ENCODE measurements at regions not wholly inside any gene's neighbourhood (a gene's known extent, or its start where the extent isn't known, plus 50 kb on each side); places are given as distances from the start of the nearest gene placed in this dataset.
"Not testable (repeated sequence)": the region's sequence is repeated elsewhere in the genome, so short reads cannot be mapped to it uniquely, and the experiment has no call there.

GRCh38 chr15:95636107-95636506, 694.4 kb upstream of the NR2F2 start:
- DNase-seq = no peak

- not testable (repeated sequence) for DNase-seq
Measured at GRCh38 chr15:95637234-95637633, 693.3 kb upstream of the NR2F2 start.

DNA sequence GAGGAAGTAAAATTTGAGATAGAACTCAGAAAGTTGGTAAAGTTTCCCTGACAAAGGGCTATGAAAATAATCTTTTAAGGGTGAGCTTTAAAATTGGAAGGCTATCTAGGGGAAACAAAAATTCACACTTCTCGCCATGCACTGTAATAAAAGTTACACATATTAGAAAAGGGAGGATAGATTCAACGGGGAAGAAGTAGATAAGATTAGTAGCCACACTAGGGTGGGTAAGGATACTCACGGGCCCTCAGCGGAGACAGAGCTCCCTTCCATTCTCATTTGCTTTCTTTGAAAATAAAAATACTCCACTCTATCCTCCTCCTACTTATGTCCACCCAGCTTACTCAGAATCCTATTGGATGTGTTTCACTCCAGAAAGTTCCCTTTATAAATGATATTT, 691.3 kb upstream of the NR2F2 start:
- no peak for DNase-seq

DNA sequence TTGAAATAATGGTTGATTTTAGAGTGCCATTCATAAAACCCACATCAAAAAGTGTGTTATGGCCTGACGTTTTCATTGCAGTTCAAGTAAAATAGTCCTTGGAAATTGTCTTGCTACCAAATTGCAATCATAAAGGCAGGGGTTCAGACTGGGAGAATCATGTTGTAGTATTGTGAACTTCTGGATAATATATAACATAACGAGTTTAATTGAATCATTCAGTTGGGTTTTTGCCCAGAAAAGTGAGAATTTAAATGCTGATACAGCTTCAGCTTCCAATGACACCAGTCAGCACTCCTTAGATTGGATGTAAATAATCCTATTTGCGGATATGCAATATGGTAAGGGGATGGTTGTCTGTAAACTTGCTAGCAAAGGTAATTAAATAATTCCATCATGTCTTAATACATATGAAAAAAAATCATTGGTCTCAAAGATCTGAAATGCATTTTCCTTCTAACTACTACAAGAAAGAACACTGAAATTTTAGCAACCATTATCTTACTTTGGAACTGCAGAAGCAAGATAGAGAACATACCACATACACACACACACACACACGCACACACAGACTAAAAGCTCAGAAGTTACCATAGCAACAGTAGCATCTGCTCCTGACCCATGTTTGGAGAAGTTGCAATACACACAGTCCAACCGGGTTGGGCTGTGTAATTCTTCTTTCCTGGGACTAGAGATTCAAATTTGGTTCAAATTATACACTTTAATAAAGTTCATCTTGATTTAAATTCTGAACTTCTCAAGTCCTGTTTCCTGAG, 686.2 kb upstream of the NR2F2 start:
- no peak for DNase-seq

DNA sequence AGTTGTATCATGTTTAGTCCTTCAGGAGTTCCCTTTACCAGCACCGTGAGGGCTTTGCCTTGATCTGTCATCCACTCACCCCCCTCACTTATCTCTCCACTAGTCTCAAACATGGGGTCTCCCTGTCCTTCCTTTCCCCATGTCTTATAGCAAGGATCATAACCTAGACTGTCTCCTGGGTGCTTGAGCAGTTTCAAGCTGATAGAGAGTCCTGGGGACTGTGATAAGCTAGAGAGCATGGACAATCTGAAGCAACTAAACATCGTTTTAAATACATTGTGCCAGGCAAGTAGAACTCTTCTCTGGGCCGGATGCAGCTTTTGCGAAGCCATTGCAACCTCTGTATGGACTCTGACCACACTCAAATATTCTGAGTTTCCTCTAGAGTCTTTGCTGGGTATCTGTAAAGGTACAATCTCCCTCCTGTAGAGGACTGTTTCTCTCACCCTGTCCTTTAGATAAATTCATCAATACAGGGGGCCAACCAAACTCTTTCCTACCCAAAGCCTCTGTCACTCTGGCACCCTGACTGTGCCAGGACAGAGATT, 684.6 kb upstream of the NR2F2 start:
- DNase-seq = no peak

GRCh38 chr15:95646484-95647273, 683.8 kb upstream of the NR2F2 start:
- DNase-seq = no peak

- no peak for DNase-seq
Measured at GRCh38 chr15:95647531-95648277, 682.8 kb upstream of the NR2F2 start.

GRCh38 chr15:95653361-95653805, 677.1 kb upstream of the NR2F2 start:
- no peak for DNase-seq

- DNase-seq = no peak
Measured at GRCh38 chr15:95655089-95655607, 675.4 kb upstream of the NR2F2 start.

GRCh38 chr15:95656595-95656994, 673.9 kb upstream of the NR2F2 start:
- DNase-seq = no peak

DNA sequence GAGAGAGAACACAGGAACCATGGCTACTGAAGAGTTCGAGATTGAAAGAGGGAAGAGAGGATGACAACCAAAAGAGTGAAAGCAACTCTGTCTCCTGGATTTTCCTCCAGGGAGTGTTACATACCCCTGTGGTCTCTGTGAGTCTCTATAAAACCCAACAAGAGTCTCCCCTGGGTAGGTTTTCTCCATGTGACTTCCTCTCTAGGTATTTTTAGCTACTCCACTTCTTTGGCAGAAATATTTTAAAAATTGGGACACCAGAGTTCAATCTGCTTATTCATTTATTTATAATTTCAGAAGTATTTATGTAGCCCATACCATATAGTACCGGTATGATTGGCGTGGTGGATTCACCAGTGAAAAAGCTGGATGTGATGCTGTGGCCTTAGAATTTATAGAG, 671.7 kb upstream of the NR2F2 start:
- DNase-seq = no peak

DNA sequence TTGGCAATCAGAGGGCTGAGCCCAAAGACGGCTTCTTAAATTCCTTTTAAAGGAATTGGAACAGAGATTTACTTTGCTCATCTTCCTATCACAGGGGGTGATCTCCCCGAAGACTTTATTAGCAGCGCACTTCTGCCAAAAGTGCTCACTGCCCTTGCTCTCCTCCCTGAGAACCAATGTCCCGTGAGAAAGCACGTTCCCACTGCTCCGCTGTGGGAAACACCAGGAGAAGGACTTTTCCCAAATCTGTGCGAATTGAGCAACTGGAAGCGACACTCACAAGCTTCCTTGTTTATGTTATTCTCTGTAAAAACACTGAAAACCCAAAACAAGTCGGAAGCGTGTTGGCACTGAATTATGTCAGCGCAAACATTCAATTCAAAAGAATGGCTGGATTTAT, 670.8 kb upstream of the NR2F2 start:
- DNase-seq = no peak

DNA sequence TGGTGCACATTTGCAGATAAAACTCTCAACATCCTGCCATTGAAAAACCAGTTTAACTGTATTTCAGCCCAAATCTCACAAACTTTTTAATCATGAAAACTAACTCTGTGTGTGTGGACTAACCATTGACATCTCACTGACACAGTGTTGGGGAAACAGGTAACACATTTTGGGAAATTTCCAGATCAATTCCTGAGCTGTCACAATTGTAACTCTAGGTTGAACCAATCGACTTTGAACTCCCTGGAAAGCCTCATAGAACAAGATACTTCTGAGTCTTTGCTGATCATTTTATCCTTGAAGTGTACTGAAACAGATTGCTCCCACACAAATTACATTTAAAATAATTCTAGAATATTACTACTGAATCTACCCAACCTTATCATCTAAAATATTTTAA, 667.9 kb upstream of the NR2F2 start:
- DNase-seq = no peak

DNA sequence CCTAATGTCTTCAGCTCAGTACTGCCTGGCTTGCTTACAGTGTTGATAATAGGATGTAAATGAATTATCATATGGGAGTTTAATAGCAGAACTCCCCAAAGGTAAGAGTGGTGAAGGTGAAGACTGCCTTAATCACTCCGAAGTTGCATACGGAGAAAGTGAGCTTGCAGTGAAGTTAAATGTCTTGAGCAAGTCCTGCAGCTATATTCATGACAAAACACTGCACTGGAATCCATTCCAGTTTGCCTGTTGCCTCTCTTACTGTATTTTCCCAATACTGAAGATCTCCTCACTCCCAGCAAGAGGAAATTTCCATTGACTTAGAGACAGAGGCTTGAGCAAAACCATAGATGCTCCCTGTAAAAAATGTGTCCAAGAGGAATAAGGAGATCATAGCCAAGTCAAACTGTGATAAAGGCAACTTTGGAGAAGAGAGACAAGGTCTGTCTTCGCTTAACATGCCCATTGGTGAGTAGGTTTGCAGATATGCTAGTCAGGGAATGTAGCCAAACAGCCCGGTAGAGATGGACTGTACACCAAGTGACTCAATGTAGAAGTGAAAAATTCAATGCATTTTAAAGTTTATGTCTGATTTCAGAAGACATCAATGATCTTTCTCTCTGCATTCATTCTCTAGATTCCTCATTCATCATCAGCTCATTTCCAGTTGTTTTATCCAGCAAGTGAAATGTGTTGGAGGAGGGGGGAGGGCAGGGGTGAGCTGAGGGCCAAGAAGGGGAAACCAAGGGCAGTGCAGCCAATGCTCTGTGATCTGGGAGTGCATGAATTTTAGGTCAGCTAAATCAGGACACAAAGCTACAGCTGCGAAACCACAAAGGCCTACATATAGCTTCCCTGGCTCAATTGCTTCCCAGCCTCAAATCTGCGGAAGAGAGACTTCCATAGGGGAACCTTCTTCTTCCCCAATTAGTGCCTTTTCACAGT, 667.1 kb upstream of the NR2F2 start:
- DNase-seq = no peak

DNA sequence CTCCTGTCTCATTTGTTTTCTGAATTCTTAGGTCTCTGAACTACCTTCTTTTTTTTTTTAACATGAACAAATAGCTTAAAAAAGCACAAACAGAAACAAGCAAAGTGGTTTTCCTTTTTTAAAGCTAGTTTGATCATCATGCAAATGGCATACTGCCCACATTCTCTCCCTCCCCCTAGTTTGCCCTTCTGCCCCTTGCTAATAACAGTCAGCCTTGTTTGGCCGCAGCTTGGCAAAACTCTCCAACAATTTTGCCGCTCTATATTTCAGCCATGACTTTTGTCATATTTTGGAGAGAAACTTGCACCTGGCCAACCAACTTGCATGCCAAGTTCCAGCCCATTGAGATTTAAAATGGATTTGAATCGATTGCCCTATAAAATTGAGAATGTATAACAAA, 666.0 kb upstream of the NR2F2 start:
- DNase-seq = no peak

DNA sequence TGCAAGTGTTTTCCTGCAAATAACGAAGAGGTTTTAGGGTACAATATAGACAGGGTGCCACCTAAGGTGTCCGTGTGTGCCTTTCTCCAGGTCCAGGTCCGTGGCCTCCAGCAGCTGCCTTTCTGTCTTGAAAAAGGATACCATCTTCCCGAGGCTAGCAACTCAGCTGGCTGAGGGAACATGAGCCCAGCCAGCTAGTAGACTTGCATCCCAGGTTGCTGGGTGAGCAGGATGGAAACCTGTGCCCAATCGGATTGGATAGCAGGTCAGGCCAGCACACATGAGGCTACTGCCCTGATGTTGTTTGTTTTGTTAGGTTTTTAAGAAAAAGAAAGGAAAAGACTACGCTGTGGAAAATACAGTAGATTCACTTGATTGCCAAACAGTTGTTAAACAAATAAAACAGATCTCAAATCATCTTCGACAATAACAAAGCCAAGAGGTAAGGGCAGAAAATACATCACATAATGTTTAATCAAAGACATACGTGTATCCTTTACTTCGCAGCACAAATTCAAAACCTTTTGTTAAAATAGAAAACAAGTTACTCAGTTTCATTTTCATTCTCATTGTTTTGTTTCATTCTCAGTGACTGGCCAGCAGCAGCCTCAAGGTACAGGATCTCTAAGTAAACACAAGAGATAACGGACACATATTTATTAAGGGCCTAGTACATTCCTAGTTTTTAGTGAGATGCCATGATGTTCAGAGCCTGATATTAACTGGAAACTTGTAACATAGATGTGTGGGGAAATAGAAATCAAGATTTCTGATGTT, 661.2 kb upstream of the NR2F2 start:
- DNase-seq = no peak

DNA sequence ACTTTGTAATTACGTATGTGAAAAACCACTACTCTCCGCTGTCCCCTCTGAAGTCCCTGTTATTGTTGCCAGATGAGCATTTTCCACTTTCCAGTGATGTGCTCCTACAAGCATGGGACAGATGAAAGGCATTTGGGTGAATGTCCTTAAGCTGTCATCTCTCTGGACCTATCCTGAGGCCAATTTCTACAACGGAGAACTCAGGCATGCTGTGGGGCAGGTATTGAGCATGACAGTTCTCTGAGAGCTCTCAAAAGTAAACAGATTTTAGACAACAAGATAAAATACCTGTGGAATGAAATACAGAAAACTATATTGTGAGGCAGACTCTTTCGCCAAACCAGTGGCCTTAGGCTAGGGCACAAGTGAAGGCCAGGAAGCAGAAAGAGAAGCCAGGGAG, 656.5 kb upstream of the NR2F2 start:
- no peak for DNase-seq

GRCh38 chr15:95676500-95676899, 654.0 kb upstream of the NR2F2 start:
- DNase-seq = no peak

DNA sequence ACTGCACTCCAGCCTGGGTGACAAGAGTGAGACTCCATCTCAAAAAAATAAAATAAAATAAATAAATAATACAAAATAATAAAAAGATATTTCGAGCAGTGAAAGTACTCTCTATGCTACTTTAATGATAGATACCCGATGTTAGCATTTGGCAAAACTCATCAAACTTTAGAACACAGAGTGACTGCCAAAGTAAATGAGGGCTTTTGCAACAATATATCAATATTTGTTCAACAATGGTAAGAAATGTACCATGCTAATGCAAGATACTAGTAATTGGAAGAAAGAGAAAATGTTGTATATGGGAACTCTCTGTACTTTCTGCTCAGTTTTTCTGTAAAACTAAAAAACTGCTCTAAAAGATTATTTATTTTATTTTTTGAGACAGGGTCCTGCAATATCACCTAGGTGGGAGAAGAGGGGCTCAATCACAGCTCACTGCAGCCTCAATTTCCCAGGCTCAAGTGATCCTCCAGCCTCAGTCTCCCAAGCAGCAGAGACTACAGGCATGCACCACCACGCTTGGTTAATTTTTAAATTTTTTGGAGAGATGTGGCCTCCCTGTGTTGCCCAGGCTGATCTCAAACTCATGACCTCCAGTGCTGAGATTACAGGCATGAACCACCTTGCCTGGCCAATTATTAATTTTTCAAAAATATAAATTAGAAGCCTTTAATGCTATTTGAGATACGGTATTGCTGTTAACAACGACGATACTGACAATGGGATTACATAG, 650.5 kb upstream of the NR2F2 start:
- DNase-seq = no peak

GRCh38 chr15:95680728-95681127, 649.8 kb upstream of the NR2F2 start:
- no peak for DNase-seq
